ENCODE measurements at regions not wholly inside any gene's neighbourhood (a gene's known extent, or its start where the extent isn't known, plus 50 kb on each side); places are given as distances from the start of the nearest gene placed in this dataset.

GRCh38 chr20:39983655-39984054, 705.4 kb downstream of the MAFB start:
- H3K27ac Mint-ChIP-seq, result no peak overlapping the region

DNA sequence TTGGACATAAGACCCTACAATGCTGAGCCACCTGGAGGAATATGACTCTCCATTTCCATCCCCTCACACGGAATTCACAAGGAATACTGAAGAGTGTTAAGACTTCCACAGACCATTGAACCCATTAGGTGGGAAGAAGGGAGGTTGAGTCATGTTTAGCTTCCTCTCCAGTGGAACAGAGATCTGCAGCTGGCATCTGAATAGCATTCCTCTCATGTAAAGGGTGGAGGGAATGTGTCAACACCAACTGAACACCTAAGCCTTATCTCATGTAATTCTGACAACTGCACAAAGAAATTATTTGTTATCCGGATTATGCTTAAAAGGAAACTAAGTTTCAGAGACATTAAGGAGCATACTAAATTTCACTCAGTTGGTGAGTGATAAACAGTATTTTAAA, 705.9 kb downstream of the MAFB start:
- no peaks in the 10 kb centered on the region for H3K36me3 Mint-ChIP-seq (ENCODE audit: insufficient read depth)
- no peak overlapping the region for H3K4me3 Mint-ChIP-seq (ENCODE audit: low read depth)
- peaks cover 8% of the 10 kb centered on the region for H3K4me1 Mint-ChIP-seq (ENCODE audit: low read depth)
- H3K27me3 Mint-ChIP-seq, result no peaks in the 10 kb centered on the region
- no peak overlapping the region for H3K27ac Mint-ChIP-seq
- H3K9me3 Mint-ChIP-seq (ENCODE audit: low read depth), result peaks cover 4% of the 10 kb centered on the region
- DNase-seq (ENCODE audit: low spot score, unreplicated experiment), result no peak
- no peak for TF ChIP-seq CTCF (IDR thresholded peaks at IDR 0.05; ENCODE audit: unreplicated experiment)

More at GRCh38 chr20:39983655-39984054, 705.4 kb downstream of the MAFB start:
- Mint-ChIP-seq H3K9me3 (ENCODE audit: low read depth) (peaks cover 4% of the 10 kb centered on the region), H3K4me1 (ENCODE audit: low read depth) (peaks cover 8% of the 10 kb centered on the region), H3K36me3 (ENCODE audit: insufficient read depth) (no peaks in the 10 kb centered on the region), H3K4me3 (ENCODE audit: low read depth) (no peak overlapping the region), H3K27me3 (no peaks in the 10 kb centered on the region)
- no peak for DNase-seq (ENCODE audit: low spot score, unreplicated experiment)
- no peak for TF ChIP-seq CTCF (IDR thresholded peaks at IDR 0.05; ENCODE audit: unreplicated experiment)

- Mint-ChIP-seq H3K36me3 (ENCODE audit: insufficient read depth) (no peaks in the 10 kb centered on the region), H3K9me3 (ENCODE audit: low read depth) (peaks cover 21% of the 10 kb centered on the region), H3K4me1 (ENCODE audit: low read depth) (no peaks in the 10 kb centered on the region), H3K4me3 (ENCODE audit: low read depth) (no peak overlapping the region), H3K27me3 (no peaks in the 10 kb centered on the region), H3K27ac (no peak overlapping the region)
- DNase-seq (ENCODE audit: low spot score, unreplicated experiment), result no peak
- no peak for TF ChIP-seq CTCF (IDR thresholded peaks at IDR 0.05; ENCODE audit: unreplicated experiment)
Observed at GRCh38 chr20:39974966-39975501, 714.0 kb downstream of the MAFB start.

- H3K27ac Mint-ChIP-seq, result no peak overlapping the region
Observed at GRCh38 chr20:39968495-39968894, 720.5 kb downstream of the MAFB start.

DNA sequence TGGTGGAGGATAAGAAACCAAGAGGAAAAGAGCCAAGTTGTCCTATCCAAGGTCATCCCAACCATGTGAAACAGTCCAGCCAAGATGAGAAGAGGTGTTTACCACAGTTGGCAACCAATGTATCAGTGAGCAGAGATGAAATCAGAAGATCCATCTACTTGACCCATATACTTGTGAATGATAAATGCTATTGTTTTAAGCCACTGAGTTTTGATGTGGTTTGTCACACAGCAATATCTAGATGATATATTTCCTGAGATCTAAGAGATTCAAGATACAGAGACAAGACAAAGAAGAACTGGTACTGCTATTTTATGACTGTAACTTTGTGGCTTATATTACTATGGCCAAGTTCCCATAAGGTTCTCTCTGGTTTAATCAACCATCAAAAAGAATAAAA, 721.2 kb downstream of the MAFB start:
- Mint-ChIP-seq H3K36me3 (ENCODE audit: insufficient read depth) (peaks cover 1% of the 10 kb centered on the region), H3K4me3 (ENCODE audit: low read depth) (no peak overlapping the region), H3K9me3 (ENCODE audit: low read depth) (peaks cover 26% of the 10 kb centered on the region), H3K27me3 (no peaks in the 10 kb centered on the region), H3K27ac (no peak overlapping the region), H3K4me1 (ENCODE audit: low read depth) (no peaks in the 10 kb centered on the region)
- no peak for TF ChIP-seq CTCF (IDR thresholded peaks at IDR 0.05; ENCODE audit: unreplicated experiment)
- DNase-seq (ENCODE audit: low spot score, unreplicated experiment), result no peak

More at GRCh38 chr20:39968495-39968894, 720.5 kb downstream of the MAFB start:
- peaks cover 1% of the 10 kb centered on the region for H3K36me3 Mint-ChIP-seq (ENCODE audit: insufficient read depth)
- peaks cover 26% of the 10 kb centered on the region for H3K9me3 Mint-ChIP-seq (ENCODE audit: low read depth)
- H3K4me1 Mint-ChIP-seq (ENCODE audit: low read depth), result no peaks in the 10 kb centered on the region
- H3K27me3 Mint-ChIP-seq, result no peaks in the 10 kb centered on the region
- no peak for TF ChIP-seq CTCF (IDR thresholded peaks at IDR 0.05; ENCODE audit: unreplicated experiment)
- no peak for DNase-seq (ENCODE audit: low spot score, unreplicated experiment)
- H3K4me3 Mint-ChIP-seq (ENCODE audit: low read depth), result no peak overlapping the region

Data from progenitor cell of endocrine pancreas (in vitro differentiated cells).